Ascending aorta (tissue), 2 donors: ENCODE measurements at regions not wholly inside any gene's neighbourhood (a gene's known extent, or its start where the extent isn't known, plus 50 kb on each side); places are given as distances from the start of the nearest gene placed in this dataset.

Source experiments
- DNase-seq, 2 donors: peaks; one replicate each; pipeline ENCODE4 v3.0.0-alpha.2; 2019; ENCODE audit warnings: low spot score in 2 of 2
- H3K27ac ChIP-seq, 2 donors: fragments of 200-600 bp; sonication (generic); one replicate each; pipeline ENCODE4 v1.5.1; 2016 to 2017; ENCODE audit warnings: mild to moderate bottlenecking in 1 of 2
- H3K27me3 ChIP-seq: fragments of 200-600 bp; sonication (generic); one replicate; pipeline ENCODE4 v1.5.1; 2017
- H3K36me3 ChIP-seq, 2 donors: fragments of 200-600 bp; sonication (generic); one replicate each; pipeline ENCODE4 v1.5.1; 2016
- H3K4me1 ChIP-seq, 2 donors: fragments of 200-600 bp; sonication (generic); one replicate each; pipeline ENCODE4 v1.5.1; 2016 to 2017; ENCODE audit warnings: mild to moderate bottlenecking in 1 of 2
- H3K4me3 ChIP-seq, 2 donors: fragments of 200-600 bp; sonication (generic); one replicate each; pipeline ENCODE4 v1.5.1; 2016 to 2017; ENCODE audit warnings: mild to moderate bottlenecking in 1 of 2
- H3K9me3 ChIP-seq, 2 donors: fragments of 200-600 bp; sonication (generic); one replicate each; pipeline ENCODE4 v1.5.1; 2016
- CTCF ChIP-seq, 3 experiments: fragments of 200-600 bp in 2 of 3; fragments of 450-650 bp in 1 of 3; sonication (generic) in 2 of 3; IDR thresholded peaks; one replicate each; pipeline ENCODE4 v1.5.1; 2016 to 2019; ENCODE audit warnings: antibody characterized with exemption in 3 of 3, mild to moderate bottlenecking in 1 of 3, moderate library complexity in 1 of 3
- intact Hi-C: fragments of 100-400 bp; cut with DNase I; formaldehyde crosslinking; loops from one replicate; pipeline ENCODE4 v1.15.1; 2023

- TF ChIP-seq CTCF (IDR thresholded peaks at IDR 0.05): no peak
- Histone ChIP-seq H3K36me3 (no peaks in the 10 kb centered on the region), H3K27me3 (no peaks in the 10 kb centered on the region), H3K27ac (no peak overlapping the region), H3K4me1 (no peaks in the 10 kb centered on the region), H3K9me3 (peaks cover 0 to 24% of the 10 kb centered on the region in 2 donors), H3K4me3 (no peak overlapping the region)
- intact Hi-C loops: no loop called here
- no peak for DNase-seq
Observed at GRCh38 chr2:238554468-238555315, 128.0 kb downstream of the ASB1 start.

- intact Hi-C loops: no loop called here
- TF ChIP-seq CTCF (IDR thresholded peaks at IDR 0.05): no peak
- H3K4me3 ChIP-seq: no peak overlapping the region
- H3K4me1 ChIP-seq: no peaks in the 10 kb centered on the region
- no peak for DNase-seq
- no peaks in the 10 kb centered on the region for H3K36me3 ChIP-seq
- H3K27me3 ChIP-seq: no peaks in the 10 kb centered on the region
- H3K9me3 ChIP-seq: peaks cover 0 to 22% of the 10 kb centered on the region in 2 donors
- H3K27ac ChIP-seq: no peak overlapping the region
Observed at GRCh38 chr2:238555786-238556542, 129.2 kb downstream of the ASB1 start.

GRCh38 chr2:238557431-238557830 is 130.7 kb downstream of the ASB1 start:
- intact Hi-C loops: no loop called here
- no peak for DNase-seq
- H3K27ac ChIP-seq: no peak overlapping the region
- no peaks in the 10 kb centered on the region for H3K4me1 ChIP-seq
- no peaks in the 10 kb centered on the region for H3K27me3 ChIP-seq
- H3K9me3 ChIP-seq: peaks cover 0 to 14% of the 10 kb centered on the region in 2 donors
- H3K36me3 ChIP-seq: no peaks in the 10 kb centered on the region
- TF ChIP-seq CTCF (IDR thresholded peaks at IDR 0.05): no peak
- no peak overlapping the region for H3K4me3 ChIP-seq

GRCh38 chr2:238557936-238558335 is 131.2 kb downstream of the ASB1 start:
- Histone ChIP-seq H3K36me3 (no peaks in the 10 kb centered on the region), H3K27me3 (no peaks in the 10 kb centered on the region), H3K4me3 (no peak overlapping the region), H3K4me1 (no peaks in the 10 kb centered on the region), H3K9me3 (peaks cover 0 to 9% of the 10 kb centered on the region in 2 donors), H3K27ac (no peak overlapping the region)
- no peak for DNase-seq
- TF ChIP-seq CTCF (IDR thresholded peaks at IDR 0.05): no peak
- intact Hi-C loops: no loop called here

GRCh38 chr2:238558456-238559099 is 131.9 kb downstream of the ASB1 start:
- no peak overlapping the region for H3K27ac ChIP-seq
- no peaks in the 10 kb centered on the region for H3K27me3 ChIP-seq
- intact Hi-C loops: no loop called here
- H3K4me3 ChIP-seq: no peak overlapping the region
- TF ChIP-seq CTCF (IDR thresholded peaks at IDR 0.05): no peak
- no peaks in the 10 kb centered on the region for H3K4me1 ChIP-seq
- H3K9me3 ChIP-seq: peaks cover 0 to 3% of the 10 kb centered on the region in 2 donors
- H3K36me3 ChIP-seq: no peaks in the 10 kb centered on the region
- no peak for DNase-seq
